T-helper 1 cell treated with Interleukin-12 subunit alpha and Interleukin-12 subunit beta and Interleukin-4 antibody, amounts not matched to agents 30 ng/mL and 1 ng/mL, for 36 hours (primary cell): ENCODE measurements at regions not wholly inside any gene's neighbourhood (a gene's known extent, or its start where the extent isn't known, plus 50 kb on each side); places are given as distances from the start of the nearest gene placed in this dataset.
"Not testable (repeated sequence)": the region's sequence is repeated elsewhere in the genome, so short reads cannot be mapped to it uniquely, and the experiment has no call there.

Source experiments
- intact Hi-C: fragments of 100-400 bp; cut with micrococcal nuclease; formaldehyde crosslinking; loops from one replicate; pipeline ENCODE4 v1.15.1; 2024

DNA sequence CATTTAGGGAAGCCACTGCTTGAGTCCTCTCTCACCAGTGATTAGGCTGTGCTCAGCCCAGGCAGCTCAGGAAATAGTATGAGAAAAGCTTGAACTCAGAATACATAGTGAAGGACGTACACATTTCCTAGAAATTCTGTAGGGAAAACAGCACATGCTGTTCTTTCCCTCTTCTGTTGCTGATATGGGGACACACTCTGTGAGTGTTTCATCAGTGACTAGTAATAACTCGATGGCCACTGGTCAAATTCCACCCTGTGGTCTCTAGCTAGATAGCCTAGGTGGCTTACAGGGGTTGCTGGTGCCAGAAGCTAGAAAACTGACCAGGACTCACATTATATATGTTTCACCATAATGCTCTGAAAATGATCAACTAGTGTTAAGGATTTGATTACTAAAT, 259.8 kb upstream of the SOX4 start:
- intact Hi-C loops: no loop called here

DNA sequence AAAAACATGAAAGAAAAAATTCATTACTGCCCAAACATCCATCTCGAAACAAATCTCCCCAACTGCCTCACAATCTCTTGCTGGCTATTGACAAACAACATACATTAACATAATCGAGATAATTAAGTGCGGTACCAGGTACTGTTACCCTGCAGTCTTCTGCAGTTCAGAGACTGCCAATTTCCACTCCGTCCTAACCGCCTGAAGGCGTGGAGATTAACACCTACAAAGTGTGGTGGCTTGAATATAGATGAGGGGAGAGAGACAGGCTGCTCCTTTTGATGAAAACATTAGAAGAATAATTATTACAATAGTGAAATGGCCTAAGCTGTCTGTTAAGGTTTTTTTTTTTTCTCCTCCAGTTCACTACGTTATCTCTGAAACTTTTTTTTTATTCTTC, 258.9 kb upstream of the SOX4 start:
- intact Hi-C loops: no loop called here

DNA sequence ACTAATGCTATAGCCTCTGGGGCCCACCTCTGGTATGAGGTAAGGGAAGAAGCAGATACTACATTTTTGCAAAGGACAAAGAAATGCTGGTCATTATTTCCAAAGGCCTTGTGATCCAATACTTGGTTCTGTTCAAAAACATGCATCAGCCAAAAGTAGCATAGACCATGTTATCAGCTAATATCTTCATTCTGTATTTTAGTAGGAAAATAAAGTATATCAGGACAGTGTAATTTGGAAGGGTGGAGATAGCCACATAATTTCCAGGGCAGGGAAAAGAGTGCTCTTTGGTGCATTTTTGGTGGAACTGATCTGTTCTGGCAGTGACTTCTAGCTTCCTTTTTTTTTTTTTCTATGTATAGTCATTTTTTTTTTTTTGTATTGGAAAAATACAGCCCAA, 258.0 kb upstream of the SOX4 start:
- intact Hi-C loops: no loop called here

DNA sequence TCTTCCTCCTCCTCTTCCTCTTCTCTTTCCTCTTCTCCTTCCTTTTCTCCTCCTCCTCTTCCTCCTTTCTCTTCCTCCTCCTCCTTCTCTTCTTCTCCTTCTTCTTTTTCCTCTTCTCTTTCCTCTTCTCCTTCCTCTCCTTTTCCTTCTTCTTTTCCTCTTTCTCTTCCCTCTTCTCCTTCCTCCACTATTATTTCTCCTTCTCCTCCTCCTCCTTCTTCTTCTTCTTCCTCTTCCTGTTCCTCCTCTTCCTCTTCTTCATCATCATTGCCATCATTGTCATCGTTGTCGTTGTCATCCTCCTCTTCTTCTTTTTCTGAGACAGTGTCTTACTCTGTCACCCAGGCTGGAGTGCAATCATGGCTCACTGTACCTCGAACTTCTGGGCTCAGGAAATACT, 256.3 kb upstream of the SOX4 start:
- intact Hi-C loops: no loop called here

DNA sequence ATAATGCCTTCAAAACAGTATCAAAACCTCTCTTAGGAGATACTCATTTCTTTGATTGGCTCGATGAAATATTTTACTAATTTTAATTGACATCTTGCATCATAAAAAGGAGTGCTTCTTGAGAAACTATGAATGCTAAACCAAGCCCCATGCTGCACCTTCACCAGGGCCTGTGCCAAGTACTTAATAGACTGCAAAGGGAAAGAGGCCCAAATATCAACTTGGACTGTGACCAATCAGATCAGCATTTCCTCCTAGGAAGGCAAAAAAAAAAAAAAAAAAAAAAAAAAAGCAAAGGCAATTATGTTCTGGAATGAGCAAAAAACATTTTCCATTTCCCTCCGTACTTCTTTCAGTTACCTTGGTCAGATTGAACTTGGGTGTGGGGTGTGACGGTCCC, 253.0 kb upstream of the SOX4 start:
- intact Hi-C loops: no loop called here

DNA sequence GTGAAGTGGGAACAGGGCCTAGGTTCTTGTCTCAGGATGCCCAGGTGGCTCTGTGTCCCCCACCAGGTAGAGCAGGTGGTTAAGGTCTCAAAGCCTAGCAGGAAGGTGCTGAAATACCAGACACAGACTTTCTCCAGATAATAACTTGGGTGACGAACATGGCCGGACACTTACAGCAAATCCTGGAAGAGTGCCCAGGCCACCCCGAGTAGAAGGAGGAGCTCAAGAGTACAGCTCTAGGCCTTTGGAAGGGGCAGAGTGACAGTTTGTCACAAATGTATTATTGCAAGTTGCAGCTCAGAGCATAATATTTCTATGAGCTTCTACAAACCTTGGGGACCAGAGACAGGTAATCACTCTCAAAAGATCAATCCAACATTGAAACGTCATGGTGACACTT, 251.6 kb upstream of the SOX4 start:
- intact Hi-C loops: no loop called here

DNA sequence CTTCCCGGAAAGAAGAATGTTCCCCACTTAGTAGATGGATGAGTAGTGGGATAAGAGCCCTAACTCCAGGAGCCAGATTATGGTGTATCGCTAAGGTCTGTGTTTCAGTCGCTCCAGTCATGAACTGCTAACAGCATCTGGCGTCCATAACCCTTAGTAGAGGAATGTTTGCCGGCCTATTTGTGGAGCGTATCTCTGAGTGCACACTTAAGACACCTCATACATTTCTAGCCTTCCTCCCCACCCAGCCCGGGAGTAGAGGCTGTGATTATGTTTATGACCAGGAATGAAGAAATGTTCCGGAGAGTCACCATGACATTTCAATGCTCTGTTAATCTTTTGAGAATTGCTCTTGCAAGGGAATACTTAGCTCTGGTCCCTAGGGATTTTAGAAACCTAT, 251.1 kb upstream of the SOX4 start:
- intact Hi-C loops: no loop called here

DNA sequence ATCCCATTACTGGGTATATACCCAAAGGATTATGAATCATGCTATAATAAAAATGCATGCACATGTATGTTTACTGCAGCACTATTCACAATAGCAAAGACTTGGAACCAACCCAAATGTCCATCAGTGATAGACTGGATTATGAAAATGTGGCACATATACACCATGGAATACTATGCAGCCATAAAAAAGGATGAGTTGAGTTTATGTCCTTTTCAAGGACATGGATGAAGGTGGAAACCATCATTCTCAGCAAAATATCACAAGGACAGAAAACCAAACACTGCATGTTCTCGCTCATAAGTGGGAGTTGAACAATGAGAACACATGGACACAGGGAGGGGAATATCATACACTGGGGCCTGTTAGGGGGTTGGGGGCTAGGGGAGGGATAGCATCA, 247.8 kb upstream of the SOX4 start:
- intact Hi-C loops: not testable (repeated sequence)

DNA sequence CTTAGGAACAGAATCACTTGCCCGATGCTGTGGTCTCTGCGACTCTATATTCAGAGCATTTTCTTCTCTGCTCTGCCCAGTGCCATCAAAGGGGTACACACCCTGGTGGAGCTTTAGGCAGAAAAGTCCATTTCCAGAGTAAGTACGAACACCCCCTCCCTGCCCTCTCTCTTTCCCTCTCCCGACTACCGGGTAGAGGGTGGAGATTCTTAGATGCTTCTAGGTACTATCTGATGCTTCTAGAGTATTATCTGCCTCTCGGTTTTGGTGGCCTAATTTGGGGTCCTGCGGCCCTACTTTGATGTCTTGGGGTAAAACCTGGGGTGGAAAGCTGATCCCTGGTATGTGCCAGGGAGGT, 245.4 kb upstream of the SOX4 start:
- intact Hi-C loops: no loop called here

DNA sequence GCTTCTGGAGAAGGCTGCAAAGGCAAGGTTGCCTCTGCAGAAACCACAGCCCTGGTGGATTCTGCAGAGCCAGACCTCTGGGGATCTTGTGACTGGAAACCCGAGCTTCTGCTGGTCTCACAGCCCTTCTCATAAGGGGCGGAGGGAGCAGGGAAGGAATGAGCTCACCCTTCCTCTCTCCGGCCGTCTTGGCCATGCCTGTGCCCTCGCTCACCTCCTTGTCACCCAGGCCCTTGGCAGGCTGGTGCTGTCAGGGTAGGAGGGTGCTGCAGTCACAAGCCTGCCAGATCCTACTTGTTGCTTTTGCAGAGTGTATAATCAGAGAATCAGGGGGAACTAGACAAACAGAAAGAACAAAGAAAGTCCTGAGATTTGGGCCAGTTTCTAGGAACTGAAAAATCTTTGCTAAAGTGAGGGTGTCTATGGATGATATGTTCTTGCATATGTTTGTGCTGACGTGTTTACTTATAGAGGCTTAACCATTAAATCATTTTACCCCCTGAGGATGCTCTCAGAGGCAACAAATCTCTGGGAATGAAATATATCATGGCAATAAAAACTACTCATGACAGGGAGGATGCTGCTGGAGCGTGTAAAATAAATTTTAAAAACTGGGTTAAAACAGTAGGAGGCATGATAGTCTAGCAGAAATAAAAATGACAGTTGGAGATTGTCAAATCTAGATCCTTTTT, 244.9 kb upstream of the SOX4 start:
- intact Hi-C loops: no loop called here

DNA sequence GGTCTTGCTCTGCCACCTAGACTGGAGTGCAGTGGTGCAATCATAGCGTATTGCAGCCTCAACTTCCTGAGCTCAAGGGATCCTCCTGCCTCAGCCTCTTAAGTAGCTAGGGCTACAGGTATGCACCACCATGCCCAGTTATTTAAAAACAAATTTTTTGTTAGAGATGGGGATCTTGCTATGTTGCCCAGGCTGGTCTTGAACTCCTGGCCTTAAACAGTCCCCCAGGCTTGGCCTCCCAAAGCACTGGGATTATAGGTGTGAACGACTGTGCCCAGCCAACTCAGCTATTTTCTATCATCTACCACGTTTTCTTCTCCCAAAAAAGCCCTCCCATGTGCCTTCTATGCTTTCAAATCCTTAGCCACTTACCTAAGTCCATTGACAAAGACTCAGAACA, 243.7 kb upstream of the SOX4 start:
- intact Hi-C loops: no loop called here

DNA sequence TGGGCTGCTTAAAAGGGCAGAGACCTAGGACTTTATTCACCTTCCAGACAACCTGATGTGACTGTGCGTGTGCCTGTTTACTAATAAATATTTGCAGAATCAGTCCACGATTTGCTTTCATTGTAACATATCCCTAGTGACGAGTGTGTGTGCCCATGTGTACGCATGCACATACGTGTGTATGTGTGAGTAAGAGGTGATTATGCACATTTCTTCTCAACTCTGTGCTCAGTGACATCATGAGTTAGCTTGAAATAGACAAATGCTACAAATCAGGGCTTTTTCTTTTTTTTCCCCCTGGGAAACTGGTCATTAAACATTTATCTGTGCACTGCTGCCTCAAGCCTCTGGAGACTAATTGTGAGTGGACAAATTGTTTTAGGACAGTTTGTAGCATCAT, 242.6 kb upstream of the SOX4 start:
- intact Hi-C loops: no loop called here

DNA sequence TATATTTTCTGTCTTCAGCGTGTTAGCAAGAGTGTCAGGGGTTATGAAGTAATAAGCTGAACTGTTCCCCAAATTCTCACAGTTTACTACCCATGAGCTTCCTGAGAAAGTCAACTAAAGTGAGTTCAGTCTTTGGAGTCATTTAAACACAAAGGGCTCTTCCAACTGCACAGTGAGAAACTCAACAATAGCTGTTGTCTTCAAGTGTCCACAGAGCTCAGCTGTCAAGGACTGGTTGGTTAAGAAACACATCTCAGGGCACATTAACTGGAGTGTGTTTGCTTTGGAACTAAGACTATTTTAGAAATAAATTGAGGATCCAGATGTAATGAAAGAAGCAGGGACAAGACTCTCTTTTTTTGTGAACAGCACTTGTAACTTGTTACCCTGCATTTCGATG, 241.4 kb upstream of the SOX4 start:
- intact Hi-C loops: no loop called here

DNA sequence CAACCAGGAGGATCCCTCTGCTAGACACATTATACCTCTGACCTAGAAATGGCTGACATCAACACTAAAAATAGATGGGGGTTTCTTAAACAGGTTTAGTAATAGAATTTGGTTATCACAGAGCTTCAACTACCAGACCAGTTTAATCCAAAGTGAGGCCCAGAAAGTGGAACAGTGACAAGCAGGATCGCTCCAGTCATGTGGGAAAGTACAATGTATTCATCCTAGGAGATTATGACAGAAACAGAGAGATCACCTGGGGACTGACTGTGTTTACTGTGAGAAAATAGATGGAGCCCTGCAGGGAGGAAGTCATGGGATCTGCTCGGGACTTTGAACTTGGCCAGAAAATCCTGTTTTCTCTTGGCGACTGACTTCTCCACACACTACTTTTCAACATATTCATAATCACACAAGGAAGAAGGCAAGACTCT, 238.7 kb upstream of the SOX4 start:
- intact Hi-C loops: no loop called here

DNA sequence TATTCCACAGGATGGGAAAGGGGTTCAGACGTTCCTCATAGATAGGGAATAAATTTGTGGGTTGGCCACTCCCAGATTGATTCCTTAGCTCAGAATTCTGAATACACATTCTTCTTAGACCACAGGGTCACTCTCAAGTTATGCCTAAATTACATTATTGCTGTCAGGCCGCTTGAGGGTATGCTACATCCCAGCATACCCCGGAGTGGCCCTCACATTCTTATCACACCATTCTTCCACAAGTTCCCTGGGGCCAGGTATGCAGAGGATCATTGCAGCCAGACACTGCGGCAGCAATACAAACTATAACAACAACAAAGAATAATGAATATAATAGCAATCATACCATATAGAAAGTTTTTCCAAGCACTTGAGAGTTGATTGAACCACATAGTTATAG, 237.9 kb upstream of the SOX4 start:
- intact Hi-C loops: no loop called here

DNA sequence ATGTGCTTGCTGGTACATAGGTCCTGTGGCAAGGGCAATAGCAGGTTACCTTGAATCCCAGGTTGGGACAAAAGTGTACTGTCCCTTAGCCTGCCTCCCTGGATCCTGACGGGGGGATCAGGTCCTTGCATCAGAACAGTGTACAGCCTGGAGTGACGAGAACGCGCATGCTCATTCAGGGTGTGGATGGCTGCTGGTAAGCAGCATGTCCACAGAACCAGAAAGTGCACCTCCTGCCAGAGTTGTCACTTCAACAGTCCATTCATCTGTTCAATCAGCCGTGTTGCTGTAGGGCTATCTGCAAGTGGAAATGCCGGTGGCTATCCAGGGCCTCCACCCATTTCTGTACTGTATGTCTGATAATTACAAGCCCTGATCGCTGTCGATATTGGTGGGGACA, 236.3 kb upstream of the SOX4 start:
- intact Hi-C loops: no loop called here

DNA sequence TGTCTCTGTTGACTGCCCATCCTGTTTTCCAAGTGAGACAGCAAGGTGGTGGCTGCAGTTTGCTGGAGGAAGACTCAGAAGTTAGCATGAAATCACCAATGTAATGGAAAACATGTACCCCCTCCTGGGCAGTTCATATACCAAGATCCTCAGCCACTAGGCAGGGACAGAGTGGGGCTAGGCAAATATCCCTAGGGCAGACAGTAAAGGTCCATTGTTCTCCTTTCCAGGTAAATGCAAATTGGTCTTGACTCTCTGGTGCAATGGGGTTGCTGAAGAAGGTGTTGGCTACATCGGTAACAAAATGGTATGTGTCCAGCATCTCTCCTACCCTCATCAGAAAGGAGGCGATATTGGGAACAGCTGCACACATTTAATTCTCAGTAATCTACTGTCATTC, 233.6 kb upstream of the SOX4 start:
- intact Hi-C loops: no loop called here

DNA sequence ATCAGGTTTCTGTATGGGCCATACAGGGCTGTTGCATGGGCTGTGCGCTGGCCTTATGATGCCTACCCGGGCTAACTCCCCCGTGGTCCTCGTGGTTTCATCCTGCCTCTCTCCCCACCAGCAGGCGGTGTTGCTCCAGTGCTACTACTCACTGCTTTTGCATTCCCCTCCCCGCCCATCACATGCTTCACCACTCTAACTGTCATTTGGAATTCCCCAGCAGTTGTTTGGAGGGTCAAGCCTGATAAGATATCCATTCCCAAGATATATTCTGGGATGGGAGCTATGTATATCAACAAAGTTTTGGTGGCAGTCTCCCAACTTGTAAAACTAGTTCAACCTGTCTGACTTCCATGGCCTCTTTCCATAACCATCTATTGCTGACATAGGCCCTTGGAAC, 233.2 kb upstream of the SOX4 start:
- intact Hi-C loops: no loop called here

DNA sequence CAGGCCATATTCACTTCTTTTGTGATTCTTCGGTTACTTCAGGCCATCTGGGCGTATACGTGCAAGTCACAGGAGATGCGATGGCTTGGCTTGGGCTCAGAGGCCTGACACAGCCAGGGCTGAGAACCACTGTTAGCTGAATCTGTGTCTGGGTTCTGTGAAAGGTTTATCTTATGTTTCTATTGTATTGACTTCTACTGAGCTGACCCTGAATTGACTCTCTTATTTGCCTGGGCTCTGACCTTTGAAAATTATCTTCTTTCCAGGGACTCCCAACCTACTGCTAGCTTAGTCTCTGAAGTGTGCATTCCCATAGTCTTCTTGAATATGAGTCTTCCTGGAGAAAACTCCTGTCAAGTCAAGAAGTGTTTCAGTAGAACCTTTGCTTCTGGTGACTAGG, 226.4 kb upstream of the SOX4 start:
- intact Hi-C loops: no loop called here

DNA sequence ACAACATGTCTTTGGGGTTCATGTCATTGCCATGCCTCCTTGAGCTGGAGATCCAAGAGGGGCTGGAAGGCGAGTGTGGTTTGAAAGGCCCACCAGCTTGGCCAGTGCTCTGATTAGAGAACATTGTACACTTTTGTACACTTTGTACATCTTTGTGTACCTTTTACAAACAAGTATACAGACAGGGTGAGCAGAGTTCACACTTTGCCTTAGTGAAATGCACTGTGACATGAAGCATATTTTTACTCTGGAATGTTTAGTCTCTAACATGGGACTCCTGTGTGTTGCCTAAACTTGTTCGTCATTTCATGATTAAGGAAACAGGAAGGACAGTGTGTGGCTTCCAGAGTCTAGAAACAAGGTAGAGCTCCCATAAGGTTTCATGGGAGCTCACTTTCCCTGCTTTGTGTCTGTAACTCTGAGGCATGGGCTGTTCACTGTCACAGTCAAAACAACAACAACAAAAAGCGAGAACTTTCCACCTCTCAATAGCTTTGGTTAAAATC, 225.8 kb upstream of the SOX4 start:
- intact Hi-C loops: no loop called here

DNA sequence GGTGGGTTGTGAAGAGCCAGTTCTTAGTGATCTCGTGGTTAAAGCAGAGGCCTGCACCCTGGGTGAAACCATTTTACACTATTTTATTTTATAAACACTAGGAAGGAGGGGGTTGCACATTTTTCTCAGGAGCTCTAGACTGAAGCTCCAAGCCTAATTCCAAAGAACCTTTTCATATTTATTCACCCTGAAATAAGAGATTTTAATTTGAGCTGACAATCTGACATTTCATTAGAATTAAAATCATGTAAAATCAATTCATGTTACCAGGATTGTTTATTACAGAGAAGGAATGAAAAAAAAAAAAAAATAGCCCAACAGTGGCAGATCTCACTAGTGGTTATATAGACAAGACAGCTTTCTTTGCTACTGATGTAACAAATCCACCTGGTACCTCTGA, 222.5 kb upstream of the SOX4 start:
- intact Hi-C loops: no loop called here

DNA sequence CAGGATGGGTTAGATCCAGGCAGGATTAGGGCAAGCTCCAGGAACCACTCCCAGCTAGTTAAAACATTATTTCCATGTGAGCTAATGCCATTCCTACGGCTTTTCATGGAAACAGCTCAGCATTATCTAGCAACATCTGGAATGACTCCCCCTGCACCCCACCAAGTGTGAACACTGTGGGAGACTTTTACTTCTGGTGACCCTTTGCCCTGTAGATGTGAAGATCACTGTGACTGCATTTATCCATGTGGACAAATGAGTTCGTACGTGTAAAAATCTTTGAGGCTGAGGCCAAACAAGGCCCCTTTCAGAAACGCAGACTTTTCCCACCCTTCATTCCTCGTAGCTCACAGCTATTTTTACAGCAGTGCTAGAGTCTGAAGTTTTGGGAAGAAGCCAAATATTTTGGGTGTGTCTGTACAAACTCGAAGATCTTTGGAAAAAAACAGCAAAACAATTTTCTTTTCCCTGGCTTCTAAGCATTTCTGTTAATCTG, 221.8 kb upstream of the SOX4 start:
- intact Hi-C loops: no loop called here

DNA sequence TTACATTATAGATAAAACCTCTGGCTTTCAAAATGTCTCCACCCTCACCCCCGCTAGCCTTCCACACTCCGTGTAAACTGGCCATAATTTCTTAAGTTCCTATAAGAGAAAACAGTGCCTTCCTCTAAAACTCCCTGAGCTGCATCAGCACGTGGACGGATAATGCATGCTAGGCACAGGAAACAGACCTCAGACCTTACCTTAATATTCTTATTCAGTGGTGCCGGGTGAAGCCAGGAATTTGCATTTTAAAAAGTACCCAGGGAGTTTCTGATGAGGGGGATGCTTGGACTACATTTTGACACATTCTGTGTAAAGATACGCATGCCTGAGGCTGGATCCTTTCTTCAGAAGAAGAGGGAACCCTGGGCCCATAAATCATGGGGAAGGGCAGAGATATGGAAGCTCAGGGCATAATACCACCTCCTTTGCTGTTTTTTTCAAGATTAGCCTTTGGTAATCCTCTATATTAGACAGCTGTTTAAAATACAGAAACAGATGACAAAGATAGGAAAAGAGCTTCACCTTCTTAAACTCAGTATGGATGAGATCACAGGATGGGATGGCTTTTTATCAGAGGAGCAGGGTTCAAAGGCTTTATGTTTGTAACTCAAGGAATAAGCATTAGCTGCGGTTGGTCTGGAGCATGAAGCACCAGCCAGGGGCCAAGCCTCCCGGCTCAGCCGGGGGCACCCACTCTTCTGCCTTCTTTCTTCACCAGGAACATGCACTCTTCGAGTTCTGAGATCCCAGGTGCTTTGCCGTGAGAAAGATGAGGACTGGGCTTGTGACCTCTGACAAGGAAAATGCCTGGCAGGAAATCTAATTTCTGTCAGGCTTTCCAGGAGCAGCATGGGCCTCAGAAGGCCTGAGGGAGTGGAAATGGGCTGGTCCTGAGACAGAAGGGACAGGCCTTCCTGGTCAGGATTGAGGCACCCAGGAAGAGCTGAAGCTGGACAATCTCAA, 218.1 kb upstream of the SOX4 start:
- intact Hi-C loops: no loop called here
